K562 (cell line): ENCODE measurements at regions not wholly inside any gene's neighbourhood (a gene's known extent, or its start where the extent isn't known, plus 50 kb on each side); places are given as distances from the start of the nearest gene placed in this dataset.

ENCODE experiments used
- ATAC-seq: fragments of 200-7000 bp; cut with Tn5 transposase; 3 replicates; pipeline ENCODE4 v1.9.1; 2020; ENCODE audit warnings: moderate library complexity
- BruUV-seq: library from RNA; stranded (reverse); fragments of 400-500 nt; replicated peaks from 2 replicates; lab custom pipeline; 2021; lab: Mats Ljungman, UMichigan
- CTCF ChIA-PET: fragments of 300-600 bp; formaldehyde crosslinking; extraction: SDS; loops from one replicate; lab custom pipeline; 2021; ENCODE audit warnings: low intra/inter-chr PET ratio; lab: Yijun Ruan, JAX
- POLR2A ChIA-PET: fragments of 300-600, 350-650 bp; sonication (Branson Sonifier 250); formaldehyde crosslinking; extraction: SDS; loops from one replicate; lab custom pipeline; 2021; ENCODE audit warnings: antibody characterized with exemption, inconsistent platforms; lab: Yijun Ruan, JAX
- DNase-seq, 4 experiments: peaks; one replicate each; pipeline versions ENCODE4 v3.0.0 to v3.0.0-alpha.2; 2011 to 2018; ENCODE audit warnings: low spot score in 3 of 4, mixed read lengths in 3 of 4; ENCODE audit errors: extremely low read depth in 1 of 4
- FAIRE-seq: peaks from 2 replicates; lab custom pipeline; 2011; peaks lifted over from hg19 to GRCh38; lab: Jason Lieb, UNC
- H2AFZ ChIP-seq: 2 replicates; pipeline ENCODE4 v1.6.0; 2011; ENCODE audit warnings: low read depth, low read length, control low read depth, inconsistent platforms
- H3K27ac ChIP-seq: fragments of 200-600 bp; 3 replicates; pipeline ENCODE4 v1.8.0; 2011; ENCODE audit warnings: low read depth, mild to moderate bottlenecking, control low read depth, inconsistent platforms, low read length, moderate library complexity, mixed read lengths; ENCODE audit errors: extremely low read depth
- H3K27me3 ChIP-seq, 2 experiments: fragments of 300-600 bp in 1 of 2; 2 replicates in 1 of 2; 3 replicates in 1 of 2; pipeline versions ENCODE4 v1.6.0 to v1.8.0; 2011; ENCODE audit warnings: inconsistent platforms in 2 of 2, low read length in 2 of 2, mild to moderate bottlenecking in 1 of 2, mixed read lengths in 1 of 2, moderate library complexity in 1 of 2; ENCODE audit not compliant: control insufficient read depth in 2 of 2, insufficient read depth in 2 of 2
- H3K36me3 ChIP-seq: fragments of 300-600 bp; 3 replicates; pipeline ENCODE4 v1.8.0; 2011; ENCODE audit warnings: mild to moderate bottlenecking, low read length, inconsistent platforms; ENCODE audit not compliant: control insufficient read depth, insufficient read depth
- H3K4me1 ChIP-seq, 2 experiments: fragments of 200-600 bp in 1 of 2; replicated peaks in 1 of 2; 2 replicates in 1 of 2; 3 replicates in 1 of 2; pipeline versions ENCODE4 v1.5.1 to v1.8.0; 2011; ENCODE audit warnings: inconsistent platforms in 2 of 2, low read length in 2 of 2, mild to moderate bottlenecking in 1 of 2, mixed read lengths in 1 of 2, moderate library complexity in 1 of 2; ENCODE audit not compliant: control insufficient read depth in 2 of 2, insufficient read depth in 2 of 2
- H3K4me2 ChIP-seq: 2 replicates; pipeline ENCODE4 v1.6.1; 2011; ENCODE audit warnings: low read length, control low read depth, inconsistent platforms, mixed read lengths; ENCODE audit not compliant: insufficient read depth
- H3K4me3 ChIP-seq: fragments of 200-600 bp; sonication (generic), shearing (Covaris generic); 2 replicates; pipeline ENCODE4 v1.5.1; 2016; ENCODE audit warnings: control low read depth, inconsistent platforms
- H3K79me2 ChIP-seq: fragments of 200-600 bp; 3 replicates; pipeline ENCODE4 v1.8.0; 2011; ENCODE audit warnings: low read length, inconsistent platforms; ENCODE audit not compliant: control insufficient read depth, insufficient read depth
- H3K9ac ChIP-seq, 2 experiments: 2 replicates each; pipeline versions ENCODE4 v1.6.0 to v1.6.1; 2011; ENCODE audit warnings: low read depth in 2 of 2, low read length in 2 of 2, control low read depth in 1 of 2, inconsistent platforms in 1 of 2, mild to moderate bottlenecking in 1 of 2, mixed read lengths in 1 of 2; ENCODE audit not compliant: insufficient read depth in 1 of 2
- H3K9me1 ChIP-seq: one replicate; pipeline ENCODE4 v1.6.0; 2011; ENCODE audit warnings: inconsistent platforms, mild to moderate bottlenecking, low read length, moderate library complexity; ENCODE audit not compliant: control insufficient read depth, insufficient read depth
- H3K9me3 ChIP-seq: replicated peaks from 2 replicates; pipeline ENCODE4 v1.5.1; 2011; ENCODE audit warnings: low read depth, low read length, inconsistent platforms; ENCODE audit not compliant: control insufficient read depth, insufficient read depth
- H4K20me1 ChIP-seq: replicated peaks from 2 replicates; pipeline ENCODE4 v1.6.1; 2011; ENCODE audit warnings: low read length, inconsistent platforms, mixed read lengths; ENCODE audit not compliant: control insufficient read depth, insufficient read depth
- DIDO1 ChIP-seq: fragments of 450-650 bp; IDR thresholded peaks from 2 replicates; pipeline ENCODE4 v1.6.1; 2016; ENCODE audit warnings: low read depth, missing biosample characterization, missing genetic modification characterization
- MAFG ChIP-seq: fragments of 450-650 bp; conservative IDR thresholded peaks from 2 replicates; pipeline ENCODE4 v1.6.1; 2016; ENCODE audit warnings: missing genetic modification characterization, missing compliant biosample characterization
- MLLT1 ChIP-seq, 2 experiments: fragments of 450-650 bp; IDR thresholded peaks; 2 replicates each; pipeline ENCODE4 v1.6.1; 2016
- PTTG1 ChIP-seq: fragments of 450-650 bp; IDR thresholded peaks from 2 replicates; pipeline ENCODE4 v1.6.1; 2016; ENCODE audit warnings: low read depth, mild to moderate bottlenecking, missing genetic modification characterization, missing compliant biosample characterization
- WGBS: fragments of 100-300 bp; shearing (Covaris generic); methylation state at CpG from one replicate; pipeline ENCODE4 v1.1.6; 2016; ENCODE audit warnings: low coverage, mixed read lengths; ENCODE audit not compliant: insufficient coverage; ENCODE audit errors: missing lambda C conversion rate; 5-methylcytosine and 5-hydroxymethylcytosine counted together
- in situ Hi-C: fragments of 300-500 bp; cut with MboI; formaldehyde crosslinking; loops from 4 replicates; pipeline ENCODE4 v1.15.0; 2018; ENCODE audit warnings: inconsistent platforms, mixed read lengths
- intact Hi-C: fragments of 100-400 bp; cut with micrococcal nuclease; formaldehyde crosslinking; loops from 2 replicates; pipeline ENCODE4 v1.14.2; 2022

GRCh38 chr11:10386861-10387205, 68.2 kb upstream of the AMPD3 start:
- in situ Hi-C loops: no loop called here
- no peaks in the 10 kb centered on the region for H3K79me2 ChIP-seq
- no peak overlapping the region for H3K4me2 ChIP-seq
- H3K27ac ChIP-seq: no peak overlapping the region
- BruUV-seq: no TSS peak
- DNase-seq (no peak), FAIRE-seq (no peak), ATAC-seq (no peak)
- ChIA-PET CTCF (no interaction called here), POLR2A (interaction anchor here (0.7 to 1.1 kb wide), 3 partner anchors 10 to 76 kb away, joined by 3 read pairs; no protein-coding TSS in a partner anchor)
- no peak overlapping the region for H3K9ac ChIP-seq
- H3K36me3 ChIP-seq: no peaks in the 10 kb centered on the region
- H4K20me1 ChIP-seq: no peaks in the 10 kb centered on the region; the same call in 1 of the 2 replicates
- WGBS: 3% methylated on average over 5 of the region's 6 CpGs
- H3K9me3 ChIP-seq: no peaks in the 10 kb centered on the region
- H3K9me1 ChIP-seq: peaks cover 3% of the 10 kb centered on the region
- no peaks in the 10 kb centered on the region; a peak in 1 of 5 replicates for H3K4me1 ChIP-seq
- TF ChIP-seq MLLT1 (IDR thresholded peaks at IDR 0.05): no peak
- peaks cover 16 to 39% of the 10 kb centered on the region in 2 experiments for H3K27me3 ChIP-seq
- H3K4me3 ChIP-seq: no peak overlapping the region
- intact Hi-C loops: no loop called here
- H2AFZ ChIP-seq: no peak overlapping the region

- no peak overlapping the region for H3K4me3 ChIP-seq
- whole genome bisulfite sequencing: 2% methylated on average over 17 of the region's 17 CpGs
- H3K9me3 ChIP-seq: no peaks in the 10 kb centered on the region
- in situ Hi-C loops (no loop called here), intact Hi-C loops (no loop called here)
- H3K27me3 ChIP-seq: peaks cover 19 to 42% of the 10 kb centered on the region in 2 experiments
- H3K4me2 ChIP-seq: no peak overlapping the region
- H3K27ac ChIP-seq: no peak overlapping the region
- BruUV-seq: no TSS peak
- H2AFZ ChIP-seq: no peak overlapping the region
- ChIA-PET CTCF (no interaction called here), POLR2A (interaction anchor here (0.9 to 1.4 kb wide), 4 partner anchors 8 to 77 kb away, joined by 3 to 4 read pairs (median 4); no protein-coding TSS in a partner anchor)
- H3K9ac ChIP-seq: no peak overlapping the region
- ATAC-seq (no peak), DNase-seq (no peak), FAIRE-seq (no peak)
- H3K79me2 ChIP-seq: no peaks in the 10 kb centered on the region
- no peaks in the 10 kb centered on the region for H3K36me3 ChIP-seq
- H3K4me1 ChIP-seq: no peaks in the 10 kb centered on the region; a peak in 1 of 5 replicates
- TF ChIP-seq MAFG (tag): no peak
- no peak for TF ChIP-seq PTTG1 (tag)
- no peak for TF ChIP-seq DIDO1 (tag)
- H4K20me1 ChIP-seq: no peaks in the 10 kb centered on the region; the same call in 1 of the 2 replicates
- H3K9me1 ChIP-seq: peaks cover 3% of the 10 kb centered on the region
Measured at GRCh38 chr11:10387206-10388083, 67.6 kb upstream of the AMPD3 start.
